HG03558 (cell line): ENCODE measurements at regions not wholly inside any gene's neighbourhood (a gene's known extent, or its start where the extent isn't known, plus 50 kb on each side); places are given as distances from the start of the nearest gene placed in this dataset.

ENCODE experiments used
- ATAC-seq: cut with Tn5 transposase; IDR thresholded peaks from one replicate; pipeline ENCODE4 v1.9.1; 2021; ENCODE audit warnings: moderate number of reproducible peaks; ENCODE audit not compliant: unreplicated experiment; ENCODE audit errors: extremely low read depth

GRCh38 chr9:89655990-89656657, 51.3 kb downstream of the GADD45G start:
- ATAC-seq = no peak

GRCh38 chr9:89657295-89657694, 52.5 kb downstream of the GADD45G start:
- ATAC-seq = no peak

GRCh38 chr9:89657765-89658164, 53.0 kb downstream of the GADD45G start:
- no peak for ATAC-seq

- no peak for ATAC-seq
Measured at GRCh38 chr9:89658401-89658800, 53.6 kb downstream of the GADD45G start.

- ATAC-seq = no peak
Measured at GRCh38 chr9:89658931-89659330, 54.1 kb downstream of the GADD45G start.

GRCh38 chr9:89659473-89659872, 54.7 kb downstream of the GADD45G start:
- ATAC-seq = no peak

GRCh38 chr9:89659891-89660685, 55.3 kb downstream of the GADD45G start:
- ATAC-seq = no peak

GRCh38 chr9:89661391-89661949, 56.7 kb downstream of the GADD45G start:
- ATAC-seq = no peak

GRCh38 chr9:89661956-89662717, 57.3 kb downstream of the GADD45G start:
- no peak for ATAC-seq

GRCh38 chr9:89662718-89663613, 58.2 kb downstream of the GADD45G start:
- no peak for ATAC-seq

- no peak for ATAC-seq
Measured at GRCh38 chr9:89663614-89663970, 58.8 kb downstream of the GADD45G start.

- ATAC-seq = no peak
Measured at GRCh38 chr9:89664010-89664409, 59.2 kb downstream of the GADD45G start.

- no peak for ATAC-seq
Measured at GRCh38 chr9:89664896-89665329, 60.1 kb downstream of the GADD45G start.

- no peak for ATAC-seq
Measured at GRCh38 chr9:89666364-89666763, 61.6 kb downstream of the GADD45G start.

GRCh38 chr9:89666950-89667349, 62.1 kb downstream of the GADD45G start:
- ATAC-seq = no peak

- no peak for ATAC-seq
Measured at GRCh38 chr9:89667726-89668125, 62.9 kb downstream of the GADD45G start.

GRCh38 chr9:89668216-89668865, 63.5 kb downstream of the GADD45G start:
- no peak for ATAC-seq

GRCh38 chr9:89668866-89669246, 64.0 kb downstream of the GADD45G start:
- no peak for ATAC-seq

- no peak for ATAC-seq
Measured at GRCh38 chr9:89669361-89669842, 64.6 kb downstream of the GADD45G start.
